PC-3 (cell line): ENCODE measurements at regions not wholly inside any gene's neighbourhood (a gene's known extent, or its start where the extent isn't known, plus 50 kb on each side); places are given as distances from the start of the nearest gene placed in this dataset.

Source experiments
- EZH2 ChIP-seq: fragments of 300-600 bp; sonication (generic); IDR thresholded peaks from one replicate; pipeline ENCODE4 v1.6.1; 2017; ENCODE audit warnings: antibody characterized with exemption, mild to moderate bottlenecking, low read length; ENCODE audit not compliant: unreplicated experiment
- EZH2phosphoT487 ChIP-seq: fragments of 300-600 bp; sonication (generic); IDR thresholded peaks from 2 replicates; pipeline ENCODE4 v1.6.1; 2018; ENCODE audit warnings: mild to moderate bottlenecking, antibody characterized with exemption, low read length, borderline replicate concordance

DNA sequence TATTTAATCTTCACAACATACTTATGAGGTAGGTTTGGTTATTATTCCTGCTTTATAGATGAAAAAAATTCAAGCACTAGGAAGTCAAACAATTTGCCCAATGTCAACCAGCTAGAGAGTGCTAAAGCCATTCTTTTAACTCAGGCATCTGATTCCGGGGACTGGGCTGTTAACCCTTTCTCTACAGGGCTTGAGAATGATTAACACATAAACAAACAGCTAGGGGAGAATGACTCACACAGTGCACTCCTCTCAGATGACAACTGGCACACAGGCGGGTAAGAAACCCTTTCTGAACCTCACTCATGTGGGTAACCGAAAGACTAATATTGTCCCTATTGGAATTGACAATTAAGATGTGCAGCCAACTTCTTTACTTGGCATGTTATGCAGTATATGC, 86.3 kb upstream of the FSHR start:
- no peak for TF ChIP-seq EZH2
- no peak for TF ChIP-seq EZH2phosphoT487
